HEK293 (cell line): ENCODE measurements at regions not wholly inside any gene's neighbourhood (a gene's known extent, or its start where the extent isn't known, plus 50 kb on each side); places are given as distances from the start of the nearest gene placed in this dataset.

Experiments
- CTCF ChIA-PET: fragments of 350-600 bp; formaldehyde crosslinking; extraction: SDS; loops from one replicate; lab custom pipeline; 2021; ENCODE audit warnings: antibody characterized with exemption; lab: Yijun Ruan, JAX
- POLR2A ChIA-PET: fragments of 300-600 bp; formaldehyde crosslinking; extraction: SDS; loops from one replicate; lab custom pipeline; 2020; ENCODE audit warnings: antibody characterized with exemption, inconsistent platforms; lab: Yijun Ruan, JAX
- H3K27ac ChIP-seq: fragments of 200-500 bp; sonication (Bioruptor generic); 2 replicates; pipeline ENCODE4 v1.5.1; 2014; ENCODE audit warnings: low read depth, low read length, control low read depth, inconsistent platforms; ENCODE audit errors: extremely low read depth
- H3K36me3 ChIP-seq, 2 experiments: fragments of 200-500 bp in 1 of 2; sonication (Bioruptor generic) in 1 of 2; 1 replicate in 1 of 2; 2 replicates in 1 of 2; pipeline ENCODE4 v1.5.1; 2014 to 2017; ENCODE audit warnings: inconsistent platforms in 2 of 2, low read length in 2 of 2; ENCODE audit not compliant: control insufficient read depth in 2 of 2, insufficient read depth in 1 of 2
- H3K4me1 ChIP-seq: fragments of 200-500 bp; sonication (Bioruptor generic); 2 replicates; pipeline ENCODE4 v1.5.1; 2014; ENCODE audit warnings: mild to moderate bottlenecking, low read length, inconsistent platforms; ENCODE audit not compliant: control insufficient read depth, insufficient read depth
- H3K4me3 ChIP-seq: 2 replicates; pipeline ENCODE4 v1.5.1; 2011; ENCODE audit warnings: low read depth, mild to moderate bottlenecking, control low read depth, low read length, moderate library complexity
- H3K9me3 ChIP-seq: fragments of 200-500 bp; sonication (Bioruptor generic); 2 replicates; pipeline ENCODE4 v1.5.1; 2014; ENCODE audit warnings: low read depth, low read length, inconsistent platforms; ENCODE audit not compliant: control insufficient read depth, insufficient read depth
- ZBTB17 ChIP-seq: fragments of 450-650 bp; formaldehyde crosslinking; IDR thresholded peaks from 2 replicates; pipeline ENCODE4 v1.5.1; 2016; ENCODE audit warnings: missing biosample characterization, missing genetic modification characterization
- ZBTB7A ChIP-seq: fragments of 450-650 bp; formaldehyde crosslinking; IDR thresholded peaks from 2 replicates; pipeline ENCODE4 v1.5.1; 2016; ENCODE audit warnings: low read depth, missing biosample characterization, missing genetic modification characterization
- ZNF214 ChIP-seq: fragments of 450-650 bp; formaldehyde crosslinking; IDR thresholded peaks from 2 replicates; pipeline ENCODE4 v1.5.1; 2017; ENCODE audit warnings: missing biosample characterization, mild to moderate bottlenecking, missing genetic modification characterization, borderline replicate concordance
- ZNF621 ChIP-seq: fragments of 450-650 bp; formaldehyde crosslinking; IDR thresholded peaks from 2 replicates; pipeline ENCODE4 v1.5.1; 2017; ENCODE audit warnings: missing biosample characterization, missing genetic modification characterization
- ZNF837 ChIP-seq: fragments of 450-650 bp; formaldehyde crosslinking; IDR thresholded peaks from 2 replicates; pipeline ENCODE4 v1.5.1; 2016; ENCODE audit warnings: missing biosample characterization, missing genetic modification characterization
- TF ChIP-seq, protein P1 (sequence below): fragments of 450-650 bp; formaldehyde crosslinking; IDR thresholded peaks from 2 replicates; pipeline ENCODE4 v1.5.1; 2017; ENCODE audit warnings: missing biosample characterization, missing genetic modification characterization
- TF ChIP-seq, protein P2 (sequence below): fragments of 450-650 bp; formaldehyde crosslinking; IDR thresholded peaks from 2 replicates; pipeline ENCODE4 v1.5.1; 2016; ENCODE audit warnings: missing biosample characterization, missing genetic modification characterization
- TF ChIP-seq, protein P3 (sequence below): fragments of 450-650 bp; formaldehyde crosslinking; IDR thresholded peaks from 2 replicates; pipeline ENCODE4 v1.5.1; 2016; ENCODE audit warnings: missing biosample characterization, missing genetic modification characterization, low read depth
- TF ChIP-seq, protein P4 (sequence below): fragments of 450-650 bp; formaldehyde crosslinking; IDR thresholded peaks from 2 replicates; pipeline ENCODE4 v1.5.1; 2016; ENCODE audit warnings: missing biosample characterization, missing genetic modification characterization

DNA sequence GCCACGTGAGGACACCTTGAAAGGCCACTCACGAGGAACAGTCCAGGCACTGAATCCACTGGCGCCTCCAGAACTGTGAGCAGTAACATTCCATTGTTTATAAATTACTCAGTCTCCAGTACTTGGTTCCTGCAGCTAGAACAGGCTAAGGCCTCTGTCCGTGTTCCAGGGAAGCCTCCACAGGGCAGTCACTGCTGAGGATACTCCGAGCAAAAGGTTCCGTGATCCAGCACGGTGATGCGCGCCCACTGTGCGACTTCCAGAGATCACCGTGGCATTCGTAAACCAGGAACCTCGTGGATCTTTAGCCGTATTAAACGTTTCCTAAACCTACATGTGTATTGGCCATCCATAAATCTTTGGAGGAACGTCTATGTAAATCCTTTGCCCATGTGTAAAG, 51.5 kb upstream of the SALL3 start (continued):
- TF ChIP-seq, protein P1, sequence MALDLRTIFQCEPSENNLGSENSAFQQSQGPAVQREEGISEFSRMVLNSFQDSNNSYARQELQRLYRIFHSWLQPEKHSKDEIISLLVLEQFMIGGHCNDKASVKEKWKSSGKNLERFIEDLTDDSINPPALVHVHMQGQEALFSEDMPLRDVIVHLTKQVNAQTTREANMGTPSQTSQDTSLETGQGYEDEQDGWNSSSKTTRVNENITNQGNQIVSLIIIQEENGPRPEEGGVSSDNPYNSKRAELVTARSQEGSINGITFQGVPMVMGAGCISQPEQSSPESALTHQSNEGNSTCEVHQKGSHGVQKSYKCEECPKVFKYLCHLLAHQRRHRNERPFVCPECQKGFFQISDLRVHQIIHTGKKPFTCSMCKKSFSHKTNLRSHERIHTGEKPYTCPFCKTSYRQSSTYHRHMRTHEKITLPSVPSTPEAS (tag by site-specific recombination), result no peak
- TF ChIP-seq, protein P2, sequence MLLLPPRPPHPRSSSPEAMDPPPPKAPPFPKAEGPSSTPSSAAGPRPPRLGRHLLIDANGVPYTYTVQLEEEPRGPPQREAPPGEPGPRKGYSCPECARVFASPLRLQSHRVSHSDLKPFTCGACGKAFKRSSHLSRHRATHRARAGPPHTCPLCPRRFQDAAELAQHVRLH (tag by site-specific recombination), result no peak
- TF ChIP-seq ZNF621 (tag by site-specific recombination) (no peak), ZNF837 (tag by site-specific recombination) (no peak)
- TF ChIP-seq, protein P3, sequence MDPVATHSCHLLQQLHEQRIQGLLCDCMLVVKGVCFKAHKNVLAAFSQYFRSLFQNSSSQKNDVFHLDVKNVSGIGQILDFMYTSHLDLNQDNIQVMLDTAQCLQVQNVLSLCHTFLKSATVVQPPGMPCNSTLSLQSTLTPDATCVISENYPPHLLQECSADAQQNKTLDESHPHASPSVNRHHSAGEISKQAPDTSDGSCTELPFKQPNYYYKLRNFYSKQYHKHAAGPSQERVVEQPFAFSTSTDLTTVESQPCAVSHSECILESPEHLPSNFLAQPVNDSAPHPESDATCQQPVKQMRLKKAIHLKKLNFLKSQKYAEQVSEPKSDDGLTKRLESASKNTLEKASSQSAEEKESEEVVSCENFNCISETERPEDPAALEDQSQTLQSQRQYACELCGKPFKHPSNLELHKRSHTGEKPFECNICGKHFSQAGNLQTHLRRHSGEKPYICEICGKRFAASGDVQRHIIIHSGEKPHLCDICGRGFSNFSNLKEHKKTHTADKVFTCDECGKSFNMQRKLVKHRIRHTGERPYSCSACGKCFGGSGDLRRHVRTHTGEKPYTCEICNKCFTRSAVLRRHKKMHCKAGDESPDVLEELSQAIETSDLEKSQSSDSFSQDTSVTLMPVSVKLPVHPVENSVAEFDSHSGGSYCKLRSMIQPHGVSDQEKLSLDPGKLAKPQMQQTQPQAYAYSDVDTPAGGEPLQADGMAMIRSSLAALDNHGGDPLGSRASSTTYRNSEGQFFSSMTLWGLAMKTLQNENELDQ (tag by site-specific recombination), result no peak

DNA sequence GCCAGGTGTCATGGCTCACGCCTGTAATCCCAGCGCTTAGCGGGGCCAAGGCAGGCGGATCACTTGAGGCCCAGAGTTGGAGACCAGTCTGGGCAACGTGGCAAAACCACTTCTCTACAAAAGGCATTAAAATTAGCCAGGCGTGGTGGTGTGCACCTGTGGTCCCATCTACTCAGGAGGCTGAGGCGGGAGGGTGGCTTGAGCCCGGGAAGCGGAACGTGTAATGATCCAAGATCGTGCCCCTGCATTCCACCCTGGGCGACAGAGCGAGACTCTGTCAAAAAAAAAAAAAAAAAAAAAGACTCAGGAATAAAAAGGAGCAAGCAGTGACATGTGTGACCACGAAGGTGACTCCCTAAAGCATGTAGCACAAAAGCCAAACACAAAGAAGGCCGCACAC, 50.1 kb upstream of the SALL3 start:
- Histone ChIP-seq H3K9me3 (no peaks in the 10 kb centered on the region), H3K27ac (no peak overlapping the region), H3K4me3 (no peak overlapping the region), H3K36me3 (no peaks in the 10 kb centered on the region), H3K4me1 (no peaks in the 10 kb centered on the region)
- TF ChIP-seq, protein P4, sequence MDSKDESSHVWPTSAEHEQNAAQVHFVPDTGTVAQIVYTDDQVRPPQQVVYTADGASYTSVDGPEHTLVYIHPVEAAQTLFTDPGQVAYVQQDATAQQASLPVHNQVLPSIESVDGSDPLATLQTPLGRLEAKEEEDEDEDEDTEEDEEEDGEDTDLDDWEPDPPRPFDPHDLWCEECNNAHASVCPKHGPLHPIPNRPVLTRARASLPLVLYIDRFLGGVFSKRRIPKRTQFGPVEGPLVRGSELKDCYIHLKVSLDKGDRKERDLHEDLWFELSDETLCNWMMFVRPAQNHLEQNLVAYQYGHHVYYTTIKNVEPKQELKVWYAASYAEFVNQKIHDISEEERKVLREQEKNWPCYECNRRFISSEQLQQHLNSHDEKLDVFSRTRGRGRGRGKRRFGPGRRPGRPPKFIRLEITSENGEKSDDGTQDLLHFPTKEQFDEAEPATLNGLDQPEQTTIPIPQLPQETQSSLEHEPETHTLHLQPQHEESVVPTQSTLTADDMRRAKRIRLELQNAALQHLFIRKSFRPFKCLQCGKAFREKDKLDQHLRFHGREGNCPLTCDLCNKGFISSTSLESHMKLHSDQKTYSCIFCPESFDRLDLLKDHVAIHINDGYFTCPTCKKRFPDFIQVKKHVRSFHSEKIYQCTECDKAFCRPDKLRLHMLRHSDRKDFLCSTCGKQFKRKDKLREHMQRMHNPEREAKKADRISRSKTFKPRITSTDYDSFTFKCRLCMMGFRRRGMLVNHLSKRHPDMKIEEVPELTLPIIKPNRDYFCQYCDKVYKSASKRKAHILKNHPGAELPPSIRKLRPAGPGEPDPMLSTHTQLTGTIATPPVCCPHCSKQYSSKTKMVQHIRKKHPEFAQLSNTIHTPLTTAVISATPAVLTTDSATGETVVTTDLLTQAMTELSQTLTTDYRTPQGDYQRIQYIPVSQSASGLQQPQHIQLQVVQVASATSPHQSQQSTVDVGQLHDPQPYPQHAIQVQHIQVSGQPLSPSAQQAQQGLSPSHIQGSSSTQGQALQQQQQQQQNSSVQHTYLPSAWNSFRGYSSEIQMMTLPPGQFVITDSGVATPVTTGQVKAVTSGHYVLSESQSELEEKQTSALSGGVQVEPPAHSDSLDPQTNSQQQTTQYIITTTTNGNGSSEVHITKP, result no peak
- TF ChIP-seq ZNF214 (no peak), ZBTB17 (tag by site-specific recombination) (no peak), ZBTB7A (tag by site-specific recombination) (no peak)
- POLR2A ChIA-PET, result no interaction called here
- CTCF ChIA-PET, result no interaction called here
